ENCODE measurements at regions not wholly inside any gene's neighbourhood (a gene's known extent, or its start where the extent isn't known, plus 50 kb on each side); places are given as distances from the start of the nearest gene placed in this dataset.

GRCh38 chr14:65888677-65889076 is 476.1 kb downstream of the FUT8 start:
- Mint-ChIP-seq H3K4me3 (ENCODE audit: unreplicated experiment) (no peak overlapping the region), H3K4me1 (ENCODE audit: low read depth, unreplicated experiment) (no peaks in the 10 kb centered on the region), H3K36me3 (ENCODE audit: unreplicated experiment) (no peaks in the 10 kb centered on the region), H3K27me3 (ENCODE audit: unreplicated experiment) (no peaks in the 10 kb centered on the region), H3K9me3 (ENCODE audit: unreplicated experiment) (no peaks in the 10 kb centered on the region), H3K27ac (ENCODE audit: unreplicated experiment) (no peak overlapping the region)
- no peak for DNase-seq
- TF ChIP-seq CTCF (IDR thresholded peaks at IDR 0.05; ENCODE audit: partially characterized antibody, unreplicated experiment) = no peak

- no peak for TF ChIP-seq CTCF (IDR thresholded peaks at IDR 0.05; ENCODE audit: partially characterized antibody, unreplicated experiment)
- no peaks in the 10 kb centered on the region for H3K27me3 Mint-ChIP-seq (ENCODE audit: unreplicated experiment)
- no peaks in the 10 kb centered on the region for H3K4me1 Mint-ChIP-seq (ENCODE audit: low read depth, unreplicated experiment)
- H3K36me3 Mint-ChIP-seq (ENCODE audit: unreplicated experiment) = no peaks in the 10 kb centered on the region
- no peak overlapping the region for H3K4me3 Mint-ChIP-seq (ENCODE audit: unreplicated experiment)
- no peak for DNase-seq
- no peak overlapping the region for H3K27ac Mint-ChIP-seq (ENCODE audit: unreplicated experiment)
- H3K9me3 Mint-ChIP-seq (ENCODE audit: unreplicated experiment) = peaks cover 2% of the 10 kb centered on the region
Measured at GRCh38 chr14:65892315-65892714, 479.8 kb downstream of the FUT8 start.

- peaks cover 1% of the 10 kb centered on the region for H3K27me3 Mint-ChIP-seq (ENCODE audit: unreplicated experiment)
- no peak for TF ChIP-seq CTCF (IDR thresholded peaks at IDR 0.05; ENCODE audit: partially characterized antibody, unreplicated experiment)
- H3K36me3 Mint-ChIP-seq (ENCODE audit: unreplicated experiment) = peaks cover 11% of the 10 kb centered on the region
- no peak overlapping the region for H3K27ac Mint-ChIP-seq (ENCODE audit: unreplicated experiment)
- no peaks in the 10 kb centered on the region for H3K4me1 Mint-ChIP-seq (ENCODE audit: low read depth, unreplicated experiment)
- no peak for DNase-seq
- H3K4me3 Mint-ChIP-seq (ENCODE audit: unreplicated experiment) = no peak overlapping the region
- no peaks in the 10 kb centered on the region for H3K9me3 Mint-ChIP-seq (ENCODE audit: unreplicated experiment)
Measured at GRCh38 chr14:65900164-65900563, 487.6 kb downstream of the FUT8 start.

- H3K36me3 Mint-ChIP-seq (ENCODE audit: unreplicated experiment) = peaks cover 11% of the 10 kb centered on the region
- H3K27me3 Mint-ChIP-seq (ENCODE audit: unreplicated experiment) = peaks cover 1% of the 10 kb centered on the region
- H3K9me3 Mint-ChIP-seq (ENCODE audit: unreplicated experiment) = no peaks in the 10 kb centered on the region
- no peak overlapping the region for H3K27ac Mint-ChIP-seq (ENCODE audit: unreplicated experiment)
- H3K4me1 Mint-ChIP-seq (ENCODE audit: low read depth, unreplicated experiment) = no peaks in the 10 kb centered on the region
- no peak for DNase-seq
- H3K4me3 Mint-ChIP-seq (ENCODE audit: unreplicated experiment) = no peak overlapping the region
- no peak for TF ChIP-seq CTCF (IDR thresholded peaks at IDR 0.05; ENCODE audit: partially characterized antibody, unreplicated experiment)
Measured at GRCh38 chr14:65901595-65901994, 489.1 kb downstream of the FUT8 start.

- H3K4me1 Mint-ChIP-seq (ENCODE audit: low read depth, unreplicated experiment) = peaks cover 8% of the 10 kb centered on the region
- peaks cover 1% of the 10 kb centered on the region for H3K27me3 Mint-ChIP-seq (ENCODE audit: unreplicated experiment)
- DNase-seq = no peak
- H3K9me3 Mint-ChIP-seq (ENCODE audit: unreplicated experiment) = no peaks in the 10 kb centered on the region
- H3K4me3 Mint-ChIP-seq (ENCODE audit: unreplicated experiment) = no peak overlapping the region
- no peak overlapping the region for H3K27ac Mint-ChIP-seq (ENCODE audit: unreplicated experiment)
- no peak for TF ChIP-seq CTCF (IDR thresholded peaks at IDR 0.05; ENCODE audit: partially characterized antibody, unreplicated experiment)
- H3K36me3 Mint-ChIP-seq (ENCODE audit: unreplicated experiment) = peaks cover 11% of the 10 kb centered on the region
Measured at GRCh38 chr14:65904988-65905387, 492.5 kb downstream of the FUT8 start.
